PC-3 (cell line): ENCODE measurements at regions not wholly inside any gene's neighbourhood (a gene's known extent, or its start where the extent isn't known, plus 50 kb on each side); places are given as distances from the start of the nearest gene placed in this dataset.

Experiments
- ATAC-seq: fragments of 200-7000 bp; cut with Tn5 transposase; 2 replicates; pipeline ENCODE4 v1.9.1; 2020; ENCODE audit warnings: mild to moderate bottlenecking, moderate library complexity
- BruUV-seq: library from RNA; stranded (reverse); fragments of 400-500 nt; replicated peaks from 2 replicates; lab custom pipeline; 2021; lab: Mats Ljungman, UMichigan
- CTCF ChIA-PET: fragments of 300-600 bp; sonication (Branson Sonifier 250); formaldehyde crosslinking; loops from one replicate; lab custom pipeline; 2022; ENCODE audit warnings: antibody characterized with exemption; lab: Charles Lee
- POLR2A ChIA-PET: fragments of 300-600 bp; sonication (Branson Sonifier 250); formaldehyde crosslinking; loops from one replicate; lab custom pipeline; 2022; ENCODE audit warnings: antibody characterized with exemption; ENCODE audit not compliant: unreplicated experiment; lab: Charles Lee
- DNase-seq: peaks from one replicate; pipeline ENCODE4 v3.0.0-alpha.2; 2015
- H2AFZ ChIP-seq: fragments of 300-600 bp; sonication (generic); 2 replicates; pipeline ENCODE4 v1.6.0; 2016; ENCODE audit warnings: antibody characterized with exemption, low read length
- H3F3A ChIP-seq: fragments of 300-600 bp; sonication (generic); one replicate; pipeline ENCODE4 v1.6.0; 2017; ENCODE audit warnings: antibody characterized with exemption, low read length, control low read depth, mild to moderate bottlenecking; ENCODE audit not compliant: unreplicated experiment
- H3K27ac ChIP-seq: fragments of 300-600 bp; sonication (generic); 2 replicates; pipeline ENCODE4 v1.5.1; 2016; ENCODE audit warnings: mild to moderate bottlenecking, low read length
- H3K27me3 ChIP-seq: fragments of 300-600 bp; sonication (generic); 2 replicates; pipeline ENCODE4 v1.6.1; 2016; ENCODE audit warnings: low read length, mixed read lengths
- H3K36me3 ChIP-seq: fragments of 300-600 bp; sonication (generic); 2 replicates; pipeline ENCODE4 v1.6.1; 2016; ENCODE audit warnings: low read depth, mixed run types, low read length, mixed read lengths
- H3K4me1 ChIP-seq: fragments of 300-600 bp; sonication (generic); 2 replicates; pipeline ENCODE4 v1.5.1; 2016; ENCODE audit warnings: low read length; ENCODE audit not compliant: insufficient read depth
- H3K4me2 ChIP-seq: fragments of 300-600 bp; sonication (generic); 2 replicates; pipeline ENCODE4 v1.6.0; 2016; ENCODE audit warnings: low read length
- H3K4me3 ChIP-seq: fragments of 300-600 bp; sonication (generic); 2 replicates; pipeline ENCODE4 v1.5.1; 2016; ENCODE audit warnings: mild to moderate bottlenecking, low read length, mixed read lengths
- H3K79me2 ChIP-seq: fragments of 300-600 bp; sonication (generic); 2 replicates; pipeline ENCODE4 v1.6.1; 2017; ENCODE audit warnings: low read length, mixed read lengths
- H3K9ac ChIP-seq: fragments of 300-600 bp; sonication (generic); 2 replicates; pipeline ENCODE4 v1.6.0; 2016; ENCODE audit warnings: mild to moderate bottlenecking, low read length
- H3K9me2 ChIP-seq: fragments of 300-600 bp; sonication (generic); replicated peaks from 2 replicates; pipeline ENCODE4 v1.6.1; 2016; ENCODE audit warnings: mixed run types, low read length, mixed read lengths
- H3K9me3 ChIP-seq: fragments of 300-600 bp; sonication (generic); 2 replicates; pipeline ENCODE4 v1.6.1; 2016; ENCODE audit warnings: low read length, mixed read lengths
- H4K20me1 ChIP-seq: fragments of 300-600 bp; sonication (generic); 2 replicates; pipeline ENCODE4 v1.6.1; 2016; ENCODE audit warnings: low read length, mixed read lengths
- CTCF ChIP-seq: fragments of 300-600 bp; sonication (generic); conservative IDR thresholded peaks from 2 replicates; pipeline ENCODE4 v1.5.1; 2017; ENCODE audit warnings: antibody characterized with exemption, low read depth, mild to moderate bottlenecking, low read length
- EZH2 ChIP-seq: fragments of 300-600 bp; sonication (generic); IDR thresholded peaks from one replicate; pipeline ENCODE4 v1.6.1; 2017; ENCODE audit warnings: antibody characterized with exemption, mild to moderate bottlenecking, low read length; ENCODE audit not compliant: unreplicated experiment
- EZH2phosphoT487 ChIP-seq: fragments of 300-600 bp; sonication (generic); IDR thresholded peaks from 2 replicates; pipeline ENCODE4 v1.6.1; 2018; ENCODE audit warnings: mild to moderate bottlenecking, antibody characterized with exemption, low read length, borderline replicate concordance
- intact Hi-C: fragments of 100-400 bp; cut with micrococcal nuclease; formaldehyde crosslinking; loops from 2 replicates; pipeline ENCODE4 v1.9.0; 2023

DNA sequence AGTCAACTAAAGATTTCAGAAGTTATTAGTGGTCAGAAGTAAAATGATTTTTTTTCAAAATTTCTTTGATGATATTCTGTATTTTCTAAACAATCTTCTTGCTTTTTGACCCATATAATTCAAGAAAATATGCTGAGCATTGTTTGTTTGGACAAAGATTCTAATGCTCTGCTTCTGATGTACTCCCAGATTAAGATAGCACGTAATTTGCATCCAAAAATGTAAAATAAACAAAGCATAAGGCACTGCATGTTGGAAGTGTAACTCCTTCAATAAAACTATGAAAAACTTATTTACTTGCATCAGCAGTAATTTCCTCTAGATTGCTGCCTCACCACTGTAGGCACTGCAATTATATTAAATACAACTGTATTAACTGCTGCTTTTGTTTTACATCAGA is 1054.1 kb downstream of the TTLL7 start:
- no TSS peak for BruUV-seq
- Histone ChIP-seq H3F3A (no peaks in the 10 kb centered on the region), H3K27ac (no peak overlapping the region), H3K36me3 (no peaks in the 10 kb centered on the region), H3K9ac (no peak overlapping the region), H2AFZ (no peak overlapping the region), H3K4me2 (no peak overlapping the region), H3K4me1 (no peaks in the 10 kb centered on the region), H3K9me2 (no peaks in the 10 kb centered on the region), H3K9me3 (no peaks in the 10 kb centered on the region), H3K79me2 (no peaks in the 10 kb centered on the region), H3K4me3 (no peak overlapping the region), H3K27me3 (0 out of 2 replicates have a peak, but pooled peaks cover 3% of the 10 kb centered on the region), H4K20me1 (no peaks in the 10 kb centered on the region)
- no peak for DNase-seq
- TF ChIP-seq CTCF (no peak), EZH2phosphoT487 (no peak), EZH2 (no peak)
- no peak for ATAC-seq
- ChIA-PET POLR2A (no interaction called here), CTCF (no interaction called here)
- intact Hi-C loops = no loop called here

GRCh38 chr1:82934074-82934473 is 1064.9 kb downstream of the TTLL7 start:
- no TSS peak for BruUV-seq
- no peak for ATAC-seq
- TF ChIP-seq EZH2 = no peak
- no peak for TF ChIP-seq EZH2phosphoT487
- TF ChIP-seq CTCF = no peak

GRCh38 chr1:82932727-82933126 is 1066.2 kb downstream of the TTLL7 start:
- H2AFZ ChIP-seq = no peak overlapping the region
- no peak overlapping the region for H3K9ac ChIP-seq
- intact Hi-C loops = no loop called here
- DNase-seq (no peak), ATAC-seq (no peak)
- H4K20me1 ChIP-seq = no peaks in the 10 kb centered on the region
- H3K36me3 ChIP-seq = no peaks in the 10 kb centered on the region
- H3K79me2 ChIP-seq = no peaks in the 10 kb centered on the region
- H3K9me3 ChIP-seq = no peaks in the 10 kb centered on the region
- ChIA-PET POLR2A (no interaction called here), CTCF (no interaction called here)
- no peaks in the 10 kb centered on the region for H3K9me2 ChIP-seq
- no peak for TF ChIP-seq EZH2phosphoT487
- no peak for TF ChIP-seq EZH2
- TF ChIP-seq CTCF = no peak
- H3K27me3 ChIP-seq = no peaks in the 10 kb centered on the region
- H3K27ac ChIP-seq = no peak overlapping the region
- no peak overlapping the region for H3K4me3 ChIP-seq
- H3F3A ChIP-seq = no peaks in the 10 kb centered on the region
- no TSS peak for BruUV-seq
- H3K4me1 ChIP-seq = no peaks in the 10 kb centered on the region
- no peak overlapping the region for H3K4me2 ChIP-seq

More at GRCh38 chr1:82934074-82934473, 1064.9 kb downstream of the TTLL7 start:
- Histone ChIP-seq H2AFZ (no peak overlapping the region), H4K20me1 (no peaks in the 10 kb centered on the region), H3F3A (no peaks in the 10 kb centered on the region), H3K4me3 (no peak overlapping the region), H3K9me3 (no peaks in the 10 kb centered on the region), H3K4me2 (no peak overlapping the region), H3K27me3 (no peaks in the 10 kb centered on the region), H3K9me2 (no peaks in the 10 kb centered on the region), H3K9ac (no peak overlapping the region), H3K4me1 (no peaks in the 10 kb centered on the region), H3K79me2 (no peaks in the 10 kb centered on the region), H3K27ac (no peak overlapping the region), H3K36me3 (no peaks in the 10 kb centered on the region)
- POLR2A ChIA-PET = no interaction called here
- no peak for DNase-seq
- intact Hi-C loops = no loop called here
- CTCF ChIA-PET = no interaction called here
